Dermis microvascular lymphatic vessel endothelial cell (primary cell): ENCODE measurements at regions not wholly inside any gene's neighbourhood (a gene's known extent, or its start where the extent isn't known, plus 50 kb on each side); places are given as distances from the start of the nearest gene placed in this dataset.

ENCODE experiments used
- DNase-seq, 2 donors: peaks; one replicate each; pipeline versions ENCODE4 v3.0.0 to v3.0.0-alpha.2; 2010; ENCODE audit warnings: low read depth in 2 of 2

DNA sequence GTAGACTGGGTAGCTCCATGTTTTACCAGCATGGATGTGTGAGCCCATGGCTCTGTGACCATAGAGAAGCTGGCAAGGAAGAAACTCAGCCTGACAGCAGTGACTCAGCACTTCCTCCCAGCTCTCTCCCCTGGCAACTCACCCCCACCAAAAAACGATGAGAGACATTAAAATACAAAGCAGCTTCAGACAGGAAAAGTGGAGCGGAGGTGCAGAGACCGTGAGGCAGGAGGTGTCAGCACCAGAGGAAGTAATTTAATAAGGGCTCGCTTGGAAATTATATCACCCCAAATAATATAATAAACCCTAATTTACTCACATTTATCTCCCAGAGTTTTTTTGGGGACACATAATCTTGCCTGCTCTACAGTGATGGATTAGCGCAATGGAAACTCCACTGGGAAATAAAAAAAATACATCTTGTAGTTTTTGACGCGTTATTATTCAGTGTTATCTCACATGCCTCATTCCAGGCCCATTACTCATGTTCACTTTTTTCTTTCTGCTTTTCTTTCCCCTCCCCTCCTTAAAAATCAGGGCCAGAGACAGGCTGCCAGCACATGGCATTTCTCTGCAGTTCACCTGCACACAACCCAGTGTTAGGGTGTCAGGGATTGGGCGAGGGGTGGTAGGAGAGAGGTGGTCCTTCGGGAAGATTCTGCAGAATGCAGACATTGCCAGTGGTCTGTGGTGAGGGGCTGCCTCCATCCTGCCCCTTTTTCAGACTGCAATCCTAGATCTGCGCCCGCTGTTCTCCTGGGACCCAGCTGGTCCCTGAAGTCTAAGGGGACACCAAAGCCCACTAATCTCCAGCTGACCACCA is 170.8 kb downstream of the BUD13 start:
- peak; percentile 65 to 68 for DNase-seq

DNA sequence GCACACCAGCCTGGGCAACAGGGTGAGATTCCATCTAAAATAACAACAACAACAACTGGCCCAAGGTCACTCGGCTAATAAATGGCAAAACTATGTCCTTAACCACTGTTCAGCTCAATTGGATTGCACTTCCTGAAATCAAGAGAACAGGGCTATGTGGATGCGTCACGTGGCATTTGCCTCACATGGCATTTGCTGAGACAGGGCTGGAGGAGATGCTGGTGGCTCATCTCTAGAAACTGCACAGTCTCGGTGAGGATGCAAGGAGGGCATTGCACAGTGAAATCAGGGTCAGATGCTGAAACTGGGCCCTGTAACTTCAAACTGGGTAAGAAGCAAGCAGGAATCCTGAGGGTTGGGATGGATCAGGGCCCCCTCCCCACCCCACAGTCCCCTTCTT is 171.9 kb downstream of the BUD13 start:
- DNase-seq = no peak

DNA sequence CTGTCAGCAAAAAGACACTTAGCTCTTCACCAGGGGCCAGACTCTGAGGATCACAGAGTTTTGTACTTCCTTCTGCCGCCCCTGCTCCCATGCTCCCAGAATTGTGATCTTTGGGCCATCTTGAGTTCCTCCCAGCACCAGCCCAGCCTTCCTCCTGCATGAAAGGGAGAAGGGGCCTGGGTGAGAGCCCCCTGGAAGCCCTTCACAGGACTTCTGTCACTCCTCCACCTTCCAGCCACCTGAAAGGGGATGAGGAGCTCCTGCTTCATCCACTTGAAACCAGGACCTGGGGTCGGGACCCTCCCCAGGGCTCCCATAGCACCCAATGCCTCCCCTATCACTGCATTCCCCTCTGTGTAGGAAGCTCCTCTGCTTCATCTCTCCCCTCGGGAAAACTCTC is 174.2 kb downstream of the BUD13 start:
- no peak for DNase-seq

DNA sequence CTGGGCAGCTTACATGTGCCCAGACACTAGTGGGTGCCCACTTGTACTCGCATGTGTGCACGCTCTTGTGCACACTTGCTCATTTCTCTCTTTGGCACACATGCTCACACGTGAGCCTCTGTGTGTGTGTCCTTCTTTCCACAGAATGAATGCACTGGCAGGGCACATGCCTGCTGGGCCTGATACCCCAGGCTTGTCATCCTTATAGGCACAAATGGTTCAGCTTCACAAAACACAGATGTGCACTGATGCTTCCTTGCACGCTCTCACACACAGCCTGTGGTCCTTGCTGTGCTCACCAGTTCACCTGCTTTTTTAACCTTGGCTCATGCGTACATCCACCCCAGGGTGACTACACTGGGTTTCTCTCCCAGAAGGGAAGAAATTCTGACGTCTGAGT is 174.8 kb downstream of the BUD13 start:
- DNase-seq = no peak

DNA sequence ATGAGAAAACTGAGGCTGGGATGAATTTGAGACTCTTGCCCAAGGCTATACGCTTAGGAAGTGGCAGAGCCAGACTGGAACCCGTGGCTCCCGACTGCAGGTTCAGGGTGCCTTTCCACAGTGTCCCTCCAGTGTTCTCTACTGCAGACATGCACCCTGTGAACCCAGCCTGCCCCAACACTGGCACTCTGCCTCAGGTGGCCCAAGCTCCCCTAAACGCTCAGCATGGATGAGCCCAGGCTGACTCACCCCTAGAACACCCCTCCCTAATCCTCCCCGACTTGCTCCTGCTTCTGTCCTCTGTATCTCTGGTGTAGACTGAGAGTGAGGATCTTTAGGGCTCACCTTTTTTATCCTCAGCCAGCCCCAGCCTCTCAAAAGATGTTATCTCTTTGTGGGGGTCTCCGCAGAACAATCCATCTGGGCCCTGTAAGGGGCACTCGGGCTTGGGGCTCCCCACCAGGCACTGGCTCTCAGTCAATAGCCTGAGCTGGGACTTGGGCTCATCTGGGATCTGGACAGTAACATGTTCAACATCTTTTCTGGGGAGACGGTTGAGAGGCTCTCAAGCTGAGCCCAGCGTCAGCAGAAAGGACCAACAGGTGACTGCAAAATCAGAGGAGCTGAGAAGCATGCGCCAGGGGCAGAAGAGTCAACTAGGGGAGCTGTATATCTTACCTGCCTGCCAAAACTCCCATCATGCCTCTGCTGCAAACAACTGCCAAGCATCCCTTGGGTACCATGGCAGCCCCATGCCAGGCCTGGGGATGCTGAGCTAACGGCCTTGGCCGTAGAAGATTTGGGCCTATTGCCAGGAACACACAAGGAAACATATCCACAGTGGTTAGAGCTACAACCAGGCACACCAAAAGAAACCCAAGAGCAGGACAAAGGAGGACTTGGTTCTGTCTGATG is 176.2 kb downstream of the BUD13 start:
- DNase-seq = no peak

DNA sequence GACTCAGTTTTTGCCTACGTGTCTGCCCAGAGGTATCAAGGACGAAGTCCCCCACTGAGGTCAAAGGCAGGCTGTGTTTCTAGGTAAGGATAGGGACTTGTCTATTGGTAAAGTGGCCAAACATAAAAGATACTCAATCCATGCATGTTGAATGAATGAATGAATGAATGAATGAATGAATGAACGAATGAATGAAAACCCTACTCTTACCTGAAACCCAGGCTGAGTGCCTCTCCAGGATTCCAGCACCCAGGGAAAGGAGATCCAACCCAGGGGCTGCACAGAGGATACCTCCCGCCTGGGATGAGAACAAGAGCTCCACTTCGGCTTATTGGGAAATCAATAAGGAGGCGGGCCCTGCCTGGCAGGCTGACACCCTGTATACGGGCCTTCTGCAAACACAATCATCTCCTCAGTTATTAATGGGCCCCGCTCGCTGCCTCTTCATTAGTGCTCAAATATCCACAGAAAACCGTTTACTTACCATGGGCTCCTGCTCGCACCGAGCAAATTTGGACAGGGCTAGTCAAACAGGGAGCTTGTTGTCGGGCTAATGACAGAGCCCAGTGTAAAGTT is 177.4 kb downstream of the BUD13 start:
- DNase-seq = no peak

DNA sequence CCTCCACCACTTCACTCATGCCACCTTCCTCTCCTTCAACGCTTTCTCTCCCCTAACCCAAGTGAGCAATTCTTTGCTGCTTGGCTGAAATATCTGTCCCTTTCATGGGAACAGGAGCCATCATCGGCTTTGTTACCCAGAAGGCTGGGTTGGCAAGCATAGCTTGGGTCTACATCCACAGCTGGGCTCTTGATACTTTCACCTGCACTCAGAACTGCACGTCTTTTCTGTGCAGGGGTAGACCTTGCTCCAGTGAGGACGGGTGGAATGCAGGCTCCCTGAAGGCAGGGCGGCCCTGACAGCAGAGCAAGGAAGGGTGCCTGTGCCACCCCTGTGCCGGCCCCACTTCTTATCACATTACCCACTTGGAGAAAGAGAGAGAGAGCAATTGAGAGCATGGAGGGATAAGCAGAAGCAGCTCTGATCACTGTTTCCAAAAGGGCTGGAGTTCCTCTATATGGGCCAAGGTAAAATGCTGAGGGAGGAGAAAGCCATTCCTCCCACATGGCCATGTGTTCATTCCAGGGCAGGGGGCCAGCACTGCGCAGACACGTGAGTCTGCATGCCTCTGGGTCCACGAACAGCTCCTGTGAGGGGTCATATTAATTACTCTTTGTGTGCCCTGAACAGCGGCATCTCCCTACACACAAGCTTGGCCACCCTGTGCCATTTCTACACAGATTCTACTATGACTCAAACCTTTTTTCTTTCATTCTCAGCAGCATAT is 181.8 kb downstream of the BUD13 start:
- no peak for DNase-seq

DNA sequence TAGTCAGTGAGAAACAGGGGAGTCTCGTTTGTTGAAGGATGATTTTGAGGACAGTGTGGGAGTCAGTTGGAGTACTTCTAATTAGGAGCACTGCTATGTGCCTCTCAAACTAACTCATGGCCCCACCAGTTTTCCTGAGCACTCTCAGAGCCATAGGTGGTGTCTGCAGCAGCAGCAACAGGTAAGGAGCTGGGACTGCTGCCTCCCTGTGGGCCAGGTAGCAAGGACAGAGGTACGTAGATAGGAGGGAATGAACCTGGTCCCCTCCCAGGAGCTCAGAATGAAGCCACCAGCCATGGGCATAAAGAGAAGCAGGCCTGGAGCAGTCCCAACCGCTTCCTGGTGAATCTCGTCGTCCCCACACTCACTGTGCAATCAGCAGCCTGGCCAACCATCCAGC is 183.4 kb downstream of the BUD13 start:
- DNase-seq = no peak

DNA sequence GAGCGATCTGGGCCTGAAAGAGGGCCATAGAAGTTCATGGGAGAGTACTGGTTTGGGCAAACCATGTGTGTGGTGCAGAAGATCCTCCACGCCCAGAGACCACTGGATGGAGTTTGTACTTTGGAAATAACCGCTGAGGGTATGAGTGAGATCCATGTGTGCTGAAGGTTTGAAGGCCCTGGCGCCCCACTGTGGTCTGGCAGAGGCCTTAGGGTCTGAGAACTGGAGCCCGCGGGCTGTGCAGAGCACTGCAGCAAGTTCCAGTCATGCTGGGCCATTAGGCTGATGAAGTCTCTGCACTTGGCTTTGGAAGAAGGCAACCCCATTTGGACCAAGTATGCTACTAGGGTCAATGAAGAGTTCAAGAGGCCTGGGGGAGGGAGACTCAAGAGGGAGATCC is 186.4 kb downstream of the BUD13 start:
- DNase-seq = no peak

DNA sequence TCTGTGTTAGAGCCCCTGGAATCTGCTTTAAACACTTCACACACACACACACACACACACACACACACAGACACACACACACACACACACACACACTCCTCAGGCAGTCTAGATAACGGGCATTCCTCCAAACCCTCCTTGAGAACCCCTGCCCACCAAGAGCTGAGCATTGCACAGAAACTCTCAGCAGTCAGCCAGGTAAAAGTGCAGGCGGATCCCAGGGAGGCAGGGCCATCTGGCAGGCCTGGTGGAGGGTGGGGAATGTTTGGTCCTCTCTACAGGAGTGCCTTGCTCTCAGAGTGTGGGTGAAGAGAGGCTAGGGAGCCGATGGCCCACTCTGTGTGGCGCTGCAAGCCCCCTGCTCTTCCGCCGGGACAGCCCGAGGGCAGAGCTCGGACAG is 190.2 kb downstream of the BUD13 start:
- no peak for DNase-seq

DNA sequence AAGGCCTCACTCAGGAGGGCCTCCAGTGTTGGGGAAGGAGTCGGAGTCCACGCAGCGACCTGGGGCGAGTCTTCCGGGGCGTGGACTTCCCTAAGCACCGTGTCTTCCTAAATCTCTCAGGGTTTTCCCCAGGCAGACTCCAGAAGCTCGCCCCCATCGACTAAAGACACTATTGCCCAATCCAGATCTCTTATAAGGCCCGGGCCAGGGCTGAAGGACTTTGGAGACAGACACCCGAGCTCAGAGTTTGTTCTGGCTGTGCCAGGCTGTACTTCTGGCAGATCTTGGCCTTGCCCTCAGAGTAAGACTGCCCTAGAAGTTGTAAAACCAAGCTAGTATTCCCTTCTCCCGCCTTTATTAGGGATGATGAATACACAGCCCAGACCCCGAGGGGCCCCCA is 191.4 kb downstream of the BUD13 start:
- DNase-seq = no peak

DNA sequence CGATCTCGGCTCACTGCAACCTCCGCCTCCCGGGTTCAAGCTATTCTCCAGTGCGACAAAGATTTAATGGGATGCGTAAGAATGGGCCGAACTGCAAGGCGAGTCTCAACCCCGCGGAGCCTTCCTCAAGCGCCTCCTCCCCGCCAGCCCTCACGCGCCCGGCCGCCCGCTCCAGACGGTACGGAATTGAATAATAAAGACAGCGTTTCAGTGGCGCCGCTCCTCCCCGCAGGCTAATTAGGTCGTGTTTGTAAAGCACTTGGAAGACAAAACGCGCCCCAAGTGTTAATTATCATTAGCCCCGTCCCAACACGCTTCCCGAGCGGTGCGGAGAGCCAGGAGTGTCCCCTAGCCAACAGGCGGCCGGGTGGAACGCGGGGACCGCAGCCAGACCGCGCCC is 192.0 kb downstream of the BUD13 start:
- DNase-seq = no peak

DNA sequence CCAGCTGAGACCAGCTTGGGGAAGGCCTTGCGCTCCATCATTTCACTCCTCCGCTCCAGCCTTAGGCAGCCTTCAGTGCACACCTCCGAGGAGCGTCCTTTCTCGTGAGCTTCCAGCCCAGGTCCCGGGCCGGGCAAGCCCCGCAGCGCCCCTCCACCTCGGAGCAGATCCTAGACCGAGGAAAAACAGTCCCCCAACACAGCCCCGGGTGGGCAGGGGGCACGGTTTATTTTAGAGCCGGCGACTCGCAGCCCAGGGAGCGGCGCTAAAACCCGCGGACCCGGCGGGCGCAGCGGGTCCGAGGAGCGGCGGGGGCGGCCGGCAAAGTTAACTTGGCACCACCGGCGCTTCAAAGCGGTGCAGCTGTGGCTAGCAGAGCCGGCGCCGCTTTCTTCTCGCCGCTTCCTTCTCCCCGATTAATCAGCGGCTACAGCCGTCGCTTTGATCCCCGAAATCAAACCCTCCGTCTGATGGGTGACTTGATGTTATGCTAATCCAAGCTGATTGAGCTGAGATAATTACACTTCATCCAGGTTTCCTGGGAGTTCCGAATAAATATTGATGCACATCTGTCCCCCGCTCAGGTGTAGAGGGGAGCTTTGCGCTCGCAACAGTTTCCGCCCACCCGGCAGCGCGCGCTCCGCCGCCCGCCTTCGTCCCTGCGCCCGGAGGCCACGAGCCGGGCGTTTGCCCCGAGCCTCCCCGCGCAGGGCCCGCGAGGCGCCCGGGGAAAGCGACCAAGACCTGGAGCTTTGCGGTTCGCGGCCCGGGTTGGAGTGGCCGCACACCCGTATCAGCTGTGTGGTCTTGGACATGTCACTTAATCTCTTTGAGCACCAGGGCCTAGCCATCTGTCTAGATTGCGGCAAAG is 192.7 kb downstream of the BUD13 start:
- no peak for DNase-seq

DNA sequence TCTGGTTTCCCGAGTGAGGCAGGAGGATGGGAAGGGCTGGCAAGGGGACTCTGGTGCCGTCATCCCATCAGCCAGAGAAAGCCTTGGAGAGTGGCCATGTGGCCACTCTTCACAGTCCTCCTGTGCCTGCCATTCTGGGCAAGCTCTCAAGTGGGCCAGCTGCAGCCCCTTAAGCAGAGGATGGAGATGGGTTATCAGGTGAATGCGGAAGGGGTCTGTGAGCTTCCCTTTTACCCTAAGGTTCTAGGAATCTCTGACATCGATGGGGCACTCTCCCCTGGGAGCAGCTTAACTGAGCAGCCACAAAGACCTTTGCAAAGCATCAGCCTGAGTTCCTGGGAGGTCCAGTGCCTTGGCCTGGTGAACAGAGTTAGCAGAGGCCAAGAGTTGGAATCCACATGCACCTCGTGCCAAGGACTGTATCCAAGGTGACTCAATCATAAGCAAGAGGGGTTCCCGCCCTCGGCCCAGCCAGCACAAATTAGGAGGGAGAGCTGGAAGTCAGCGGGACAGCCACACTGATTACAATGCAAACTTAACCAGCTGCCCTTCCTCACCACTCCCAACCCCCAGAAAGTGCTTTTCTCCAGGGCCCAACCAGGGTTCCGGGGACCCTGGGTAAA is 193.6 kb downstream of the BUD13 start:
- DNase-seq = no peak

DNA sequence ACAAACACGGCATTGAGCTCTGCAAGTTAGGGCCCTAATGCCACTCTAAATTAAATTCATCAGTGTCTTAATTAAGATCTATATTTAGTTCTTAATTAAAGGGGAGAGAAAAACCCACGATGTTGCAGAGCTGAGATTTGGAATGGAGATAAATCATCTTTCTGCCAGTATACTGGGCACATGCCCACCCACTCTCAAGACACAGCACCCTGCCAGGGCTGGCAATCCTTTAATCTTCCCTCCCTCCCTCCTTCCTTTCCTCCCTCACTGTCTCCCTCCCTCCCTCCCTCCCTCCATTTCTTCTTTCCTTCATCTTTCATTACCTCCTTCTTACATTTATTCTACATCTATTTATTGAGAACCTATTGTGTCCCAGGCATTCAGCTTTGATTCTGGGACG is 194.8 kb downstream of the BUD13 start:
- no peak for DNase-seq

DNA sequence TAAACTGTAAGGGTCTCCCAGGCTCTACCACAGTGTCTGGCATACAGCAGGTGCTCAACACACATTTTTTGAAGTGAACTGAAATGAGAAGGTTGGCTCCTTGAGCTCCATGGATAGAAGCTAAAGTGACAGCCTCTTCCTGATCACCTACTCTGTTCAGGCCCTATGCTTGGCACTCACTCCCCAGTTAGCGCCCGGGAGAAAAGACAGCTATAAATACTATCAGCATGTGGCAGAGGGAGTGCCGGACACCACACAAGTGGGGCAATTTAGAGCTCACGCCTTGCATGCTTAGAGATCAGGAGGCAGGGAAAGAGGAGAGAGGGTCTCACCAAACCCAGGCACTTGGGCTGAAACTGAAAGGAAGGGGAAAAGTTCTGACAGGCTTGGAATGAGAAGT is 195.5 kb downstream of the BUD13 start:
- DNase-seq = no peak

DNA sequence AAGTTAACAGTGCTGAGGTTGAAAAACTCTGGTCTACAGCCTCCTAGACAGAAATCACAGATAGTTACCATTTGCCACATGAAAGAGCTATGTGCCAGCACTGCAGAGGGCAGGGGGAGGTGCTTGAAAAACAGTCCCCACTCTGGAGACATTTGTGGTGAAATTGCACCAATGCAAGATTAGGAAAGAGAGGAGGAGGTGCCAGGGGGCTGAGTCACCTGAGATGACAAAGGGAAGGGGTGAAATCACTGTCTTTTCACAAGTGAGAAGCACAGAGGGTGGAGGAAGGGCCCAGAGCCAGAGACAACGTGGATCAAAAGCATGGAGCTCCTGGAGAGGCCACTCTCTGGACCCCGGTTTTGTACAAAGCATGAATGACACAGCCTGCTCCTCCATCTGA is 196.3 kb downstream of the BUD13 start:
- DNase-seq = no peak

DNA sequence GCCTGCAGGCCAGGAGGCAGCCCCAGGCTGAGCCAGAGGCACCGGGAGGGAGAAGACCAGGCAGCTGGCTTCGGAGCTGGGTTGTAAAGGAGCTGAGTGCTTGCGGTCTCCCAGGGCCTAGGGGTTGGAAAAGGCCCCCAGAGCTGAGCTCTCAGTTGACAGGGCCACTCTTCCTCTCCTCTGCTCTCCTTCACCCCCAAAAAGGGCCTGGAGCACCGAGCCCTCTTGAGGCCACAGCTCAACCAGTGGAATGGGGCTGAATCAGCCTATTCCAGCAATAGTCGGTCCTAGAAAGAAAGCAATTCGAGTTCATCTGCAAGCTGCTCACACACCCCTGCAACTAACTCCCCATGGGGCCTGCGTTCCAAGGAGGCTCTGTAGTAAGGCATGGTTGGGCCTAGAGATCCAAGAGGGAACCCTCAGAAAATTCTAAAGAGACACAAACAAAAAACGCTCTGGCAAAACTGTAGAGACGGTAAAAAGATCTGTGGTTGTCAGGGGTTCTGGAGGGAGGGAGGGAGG is 205.0 kb downstream of the BUD13 start:
- no peak for DNase-seq

DNA sequence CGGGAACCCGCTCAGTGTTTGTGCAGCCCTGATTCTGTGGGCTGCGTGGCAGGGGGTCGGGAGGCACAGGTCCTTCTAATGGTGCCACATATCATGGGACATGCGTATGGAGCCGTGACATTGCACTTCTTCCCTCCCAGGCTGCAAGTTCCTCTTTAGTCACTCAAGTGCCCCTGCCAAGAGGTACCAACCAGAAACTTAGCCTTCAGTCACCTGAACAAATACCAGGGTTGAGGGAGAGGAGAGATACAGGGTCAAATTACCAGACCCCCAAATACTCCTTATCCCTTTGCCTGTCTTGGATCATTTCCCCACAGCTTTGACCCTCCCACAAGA is 209.1 kb downstream of the BUD13 start:
- DNase-seq = no peak

DNA sequence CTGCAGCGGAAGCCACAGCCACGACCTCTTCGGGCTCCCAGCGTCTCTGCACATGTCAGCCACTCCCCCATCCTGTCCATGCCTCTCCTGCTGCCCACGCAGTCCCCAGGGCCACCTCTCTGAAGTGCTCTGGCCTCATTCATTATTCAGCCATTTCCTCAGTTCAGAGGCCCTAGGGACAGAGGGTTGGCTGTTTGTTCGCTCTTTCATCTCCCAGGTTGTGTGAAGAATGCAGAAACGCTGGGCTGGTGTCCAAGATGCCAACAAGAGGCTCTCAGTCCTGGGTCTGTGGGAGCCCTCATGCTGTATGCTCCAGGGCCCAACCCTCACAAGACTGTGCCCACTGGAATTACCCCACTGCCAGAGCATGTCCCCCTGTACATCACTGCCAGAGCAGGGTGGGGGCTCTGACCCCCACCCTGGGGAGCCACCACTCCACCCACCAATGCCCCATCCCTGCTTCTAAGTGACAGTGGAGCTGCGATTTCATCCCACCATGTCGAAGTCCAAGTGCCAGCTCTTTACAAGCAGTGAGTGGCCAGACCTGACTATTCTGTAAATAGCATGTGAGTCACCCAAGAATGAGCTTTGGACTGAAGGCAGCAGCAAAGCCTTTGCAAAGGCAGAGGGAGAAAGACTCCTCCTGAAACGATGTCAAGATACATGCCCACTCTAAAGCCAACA is 209.6 kb downstream of the BUD13 start:
- DNase-seq = peak; percentile 23 to 46
